ENCODE measurements at regions not wholly inside any gene's neighbourhood (a gene's known extent, or its start where the extent isn't known, plus 50 kb on each side); places are given as distances from the start of the nearest gene placed in this dataset.

GRCh38 chr14:84068288-84068687, 1461.7 kb upstream of the FLRT2 start:
- TF ChIP-seq CTCF (IDR thresholded peaks at IDR 0.05) (no peak), ZNF138 (CRISPR knock-in tag; conservative IDR thresholded peaks at IDR 0.05) (no peak), MAX (CRISPR knock-in tag; IDR thresholded peaks at IDR 0.05) (no peak), ZBTB21 (CRISPR knock-in tag; IDR thresholded peaks at IDR 0.05; ENCODE audit: borderline replicate concordance) (no peak), ATF1 (CRISPR knock-in tag; IDR thresholded peaks at IDR 0.05) (no peak), KAT7 (CRISPR knock-in tag; IDR thresholded peaks at IDR 0.05; ENCODE audit: borderline replicate concordance) (no peak), RORB (CRISPR knock-in tag; IDR thresholded peaks at IDR 0.05) (no peak), TEAD4 (CRISPR knock-in tag; IDR thresholded peaks at IDR 0.05) (no peak), SMAD4 (CRISPR knock-in tag; IDR thresholded peaks at IDR 0.05) (no peak), SMAD3 (CRISPR knock-in tag; IDR thresholded peaks at IDR 0.05; ENCODE audit: borderline replicate concordance) (no peak), PRRX2 (CRISPR knock-in tag; IDR thresholded peaks at IDR 0.05) (no peak), ATF3 (CRISPR knock-in tag; conservative IDR thresholded peaks at IDR 0.05) (no peak)

All from WTC11 (cell line).